ENCODE measurements at regions not wholly inside any gene's neighbourhood (a gene's known extent, or its start where the extent isn't known, plus 50 kb on each side); places are given as distances from the start of the nearest gene placed in this dataset.
A peak's percentile ranks its signal among the peaks of the same experiment; 100 is the strongest.

DNA sequence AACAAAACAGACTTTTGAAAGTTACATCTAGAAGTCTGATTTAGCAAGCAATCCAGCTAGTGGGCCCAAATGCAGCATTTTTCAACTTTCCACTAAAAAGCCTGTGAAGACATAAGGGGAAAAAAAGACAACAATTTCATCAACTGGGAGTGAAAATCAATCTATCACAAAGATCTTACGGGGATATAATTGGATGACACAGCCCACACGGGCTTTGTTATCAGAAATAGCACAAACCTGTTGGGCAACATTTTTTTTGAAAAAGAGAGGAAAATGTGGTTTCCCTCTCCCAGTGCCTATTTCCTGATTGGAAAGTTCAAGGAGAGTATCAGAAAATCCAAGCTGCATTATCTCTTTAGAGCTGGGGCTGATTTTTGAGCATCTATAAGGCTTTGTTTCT, 132.7 kb downstream of the EVA1A start:
- Histone ChIP-seq H3K4me3 (no peak overlapping the region), H3K36me3 (no peaks in the 10 kb centered on the region), H3K27ac (no peak overlapping the region), H3K27me3 (no peaks in the 10 kb centered on the region), H3K9me3 (no peaks in the 10 kb centered on the region), H3K4me1 (peaks cover 0 to 6% (median 0%) of the 10 kb centered on the region in 4 donors)
- no peak for DNase-seq
- ATAC-seq (ENCODE audit: low FRiP score in 2 of 2) = no peak
- 12 to 55% methylated on average over 2 of the region's 2 CpGs for WGBS, 2 donors
- TF ChIP-seq, protein P1, sequence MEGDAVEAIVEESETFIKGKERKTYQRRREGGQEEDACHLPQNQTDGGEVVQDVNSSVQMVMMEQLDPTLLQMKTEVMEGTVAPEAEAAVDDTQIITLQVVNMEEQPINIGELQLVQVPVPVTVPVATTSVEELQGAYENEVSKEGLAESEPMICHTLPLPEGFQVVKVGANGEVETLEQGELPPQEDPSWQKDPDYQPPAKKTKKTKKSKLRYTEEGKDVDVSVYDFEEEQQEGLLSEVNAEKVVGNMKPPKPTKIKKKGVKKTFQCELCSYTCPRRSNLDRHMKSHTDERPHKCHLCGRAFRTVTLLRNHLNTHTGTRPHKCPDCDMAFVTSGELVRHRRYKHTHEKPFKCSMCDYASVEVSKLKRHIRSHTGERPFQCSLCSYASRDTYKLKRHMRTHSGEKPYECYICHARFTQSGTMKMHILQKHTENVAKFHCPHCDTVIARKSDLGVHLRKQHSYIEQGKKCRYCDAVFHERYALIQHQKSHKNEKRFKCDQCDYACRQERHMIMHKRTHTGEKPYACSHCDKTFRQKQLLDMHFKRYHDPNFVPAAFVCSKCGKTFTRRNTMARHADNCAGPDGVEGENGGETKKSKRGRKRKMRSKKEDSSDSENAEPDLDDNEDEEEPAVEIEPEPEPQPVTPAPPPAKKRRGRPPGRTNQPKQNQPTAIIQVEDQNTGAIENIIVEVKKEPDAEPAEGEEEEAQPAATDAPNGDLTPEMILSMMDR (IDR thresholded peaks at IDR 0.05) = no peak
- no peak for TF ChIP-seq POLR2A (IDR thresholded peaks at IDR 0.05)
- no peak for TF ChIP-seq EP300 (IDR thresholded peaks at IDR 0.05)
- no peak for TF ChIP-seq POLR2AphosphoS5 (IDR thresholded peaks at IDR 0.05)

DNA sequence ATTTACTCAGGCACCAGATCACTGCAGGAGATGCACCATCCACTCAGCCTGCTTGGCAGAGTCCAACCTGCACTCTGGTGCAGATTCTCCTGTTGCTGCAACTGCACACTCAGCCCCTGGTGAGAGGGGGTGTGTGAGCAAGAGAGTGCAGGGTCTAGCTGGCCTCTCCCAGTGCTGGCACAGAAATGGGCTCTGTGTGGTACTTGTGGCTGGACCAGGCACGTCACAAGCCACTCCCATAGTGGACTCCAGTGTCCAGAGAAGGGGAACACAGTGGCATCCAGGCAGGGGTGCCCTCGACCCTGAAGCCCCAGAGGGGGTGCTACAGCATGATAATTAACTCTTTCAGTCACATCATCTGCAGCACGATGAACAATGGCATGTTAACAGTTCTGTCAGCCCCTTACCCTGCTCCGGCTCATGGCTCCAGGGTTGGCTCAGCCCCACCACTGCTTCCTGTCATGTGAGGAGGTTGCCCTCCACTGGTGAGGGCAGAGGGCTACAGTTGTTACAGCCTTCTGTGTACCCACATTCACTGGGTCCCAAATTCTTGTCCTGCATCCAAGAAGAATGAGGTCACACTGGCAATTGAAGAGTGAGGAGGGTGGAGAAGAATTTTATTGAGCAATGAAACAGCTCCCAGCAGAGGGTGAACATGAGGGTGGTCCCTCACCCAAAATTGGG, 135.7 kb downstream of the EVA1A start:
- TF ChIP-seq EP300 (IDR thresholded peaks at IDR 0.05) (no peak), POLR2A (IDR thresholded peaks at IDR 0.05) (no peak), POLR2AphosphoS5 (IDR thresholded peaks at IDR 0.05) (no peak)
- TF ChIP-seq, protein P1 (IDR thresholded peaks at IDR 0.05) = peak in 2 of 6 experiments; percentile 16 to 29
- no peaks in the 10 kb centered on the region for H3K4me1 ChIP-seq
- no peaks in the 10 kb centered on the region for H3K36me3 ChIP-seq
- ATAC-seq (ENCODE audit: low FRiP score in 2 of 2) (no peak), DNase-seq (peak; percentile 3 to 52)
- no peak overlapping the region for H3K4me3 ChIP-seq
- 63 to 75% methylated on average over 2 to 4 of the region's 4 CpGs for whole genome bisulfite sequencing, 2 donors
- H3K27me3 ChIP-seq = no peaks in the 10 kb centered on the region
- H3K9me3 ChIP-seq = no peaks in the 10 kb centered on the region
- H3K27ac ChIP-seq = no peak overlapping the region

DNA sequence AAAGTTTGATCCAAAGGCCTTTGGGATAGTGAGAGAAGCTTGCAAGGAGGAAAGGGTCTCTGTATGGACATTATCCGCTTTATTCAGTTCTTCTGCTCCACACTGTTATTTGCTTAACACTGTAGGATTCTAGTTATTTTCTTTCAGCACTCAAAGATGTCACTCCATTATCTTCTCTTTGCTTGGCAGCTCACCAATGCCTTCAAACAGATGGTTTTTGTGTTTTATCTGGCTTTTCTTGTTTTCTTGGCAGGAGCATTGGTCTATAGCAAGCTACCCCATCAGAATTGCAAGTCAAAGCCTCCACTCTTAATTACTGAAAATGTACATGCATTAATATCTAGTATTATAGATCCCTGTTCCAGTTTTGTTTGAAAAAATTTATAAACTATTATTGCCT, 138.8 kb downstream of the EVA1A start:
- Histone ChIP-seq H3K36me3 (no peaks in the 10 kb centered on the region), H3K4me3 (no peak overlapping the region), H3K4me1 (no peaks in the 10 kb centered on the region), H3K9me3 (no peaks in the 10 kb centered on the region), H3K27ac (no peak overlapping the region), H3K27me3 (no peaks in the 10 kb centered on the region)
- 82 to 94% methylated on average over 1 of the region's 1 CpG for WGBS, 2 donors
- ATAC-seq (ENCODE audit: low FRiP score in 2 of 2) = no peak
- TF ChIP-seq POLR2A (IDR thresholded peaks at IDR 0.05) (no peak), POLR2AphosphoS5 (IDR thresholded peaks at IDR 0.05) (no peak), EP300 (IDR thresholded peaks at IDR 0.05) (no peak)
- TF ChIP-seq, protein P1 (IDR thresholded peaks at IDR 0.05) = no peak
- no peak for DNase-seq

DNA sequence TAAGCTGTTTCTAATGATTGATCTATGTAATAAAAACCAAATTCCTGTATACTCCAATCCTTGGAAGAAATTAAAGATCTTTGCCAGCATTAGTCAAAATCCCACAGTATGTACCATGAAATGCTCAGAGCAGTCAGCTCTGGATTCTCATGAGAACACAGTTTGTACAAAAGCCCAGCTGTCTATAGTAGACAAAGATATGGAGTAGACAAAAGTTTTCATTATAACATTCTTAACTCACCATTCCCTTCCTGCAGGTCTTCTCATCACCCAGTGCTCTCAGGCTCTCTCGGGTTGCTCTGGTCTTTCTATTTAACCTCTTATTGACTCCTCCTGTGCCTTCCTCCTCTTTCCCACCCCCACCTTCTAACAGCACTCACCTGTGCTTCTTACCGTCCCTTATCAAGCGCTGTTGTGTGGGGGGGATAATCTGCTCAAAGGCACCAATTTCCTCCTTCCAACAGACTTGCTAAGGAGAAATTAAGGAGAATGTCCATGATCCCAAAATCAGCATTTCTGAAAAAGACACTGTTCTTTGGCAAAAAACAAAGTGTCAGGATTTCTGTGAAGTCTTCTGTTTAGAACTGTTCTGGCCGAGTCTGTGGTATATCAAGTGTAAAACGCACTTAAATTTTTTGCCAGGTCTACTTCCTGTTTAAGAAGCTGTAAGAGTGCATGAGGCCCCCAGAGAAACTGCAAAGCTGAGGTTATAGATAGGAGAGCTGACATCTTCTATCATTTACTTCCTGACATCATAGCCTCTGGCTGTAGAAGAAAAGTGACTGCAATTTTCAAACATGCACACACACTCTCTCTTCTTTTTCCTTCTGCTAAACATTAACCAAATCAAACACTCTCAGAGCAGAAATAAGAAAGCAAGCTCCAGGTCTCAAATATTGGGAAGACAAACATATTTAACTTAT, 144.1 kb downstream of the EVA1A start:
- TF ChIP-seq POLR2A (IDR thresholded peaks at IDR 0.05) = no peak
- Histone ChIP-seq H3K27ac (no peak overlapping the region), H3K9me3 (no peaks in the 10 kb centered on the region), H3K4me3 (peak overlapping the region in 3 of 4 donors; percentile 9 to 31 (median 16)), H3K27me3 (no peaks in the 10 kb centered on the region), H3K36me3 (no peaks in the 10 kb centered on the region), H3K4me1 (no peaks in the 10 kb centered on the region)
- DNase-seq (no peak), ATAC-seq (ENCODE audit: low FRiP score in 2 of 2) (no peak)
- 26 to 29% methylated on average over 5 of the region's 5 CpGs for WGBS, 2 donors

DNA sequence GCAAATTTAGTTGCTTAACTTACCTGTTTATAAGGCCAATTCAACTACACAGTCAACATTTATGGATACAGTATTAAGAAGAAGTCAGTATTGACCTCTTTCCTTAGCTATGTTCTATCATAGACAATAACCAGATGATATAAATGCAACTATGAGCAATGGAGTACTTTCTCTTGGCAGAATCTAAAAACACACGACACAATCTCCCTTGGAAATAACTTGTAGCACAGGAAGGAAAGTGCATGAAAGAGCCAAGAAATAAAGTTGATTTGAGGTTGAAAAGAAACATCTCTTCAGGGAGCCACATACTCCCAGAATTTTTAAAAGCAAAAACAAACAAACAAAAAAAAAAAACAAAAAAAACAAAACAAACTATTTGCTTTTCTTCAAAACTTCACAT, 145.0 kb downstream of the EVA1A start:
- peak overlapping the region in 2 of 4 donors; percentile 16 to 31 for H3K4me3 ChIP-seq

More for the DNA sequence above, 145.0 kb downstream of the EVA1A start:
- DNase-seq = no peak
- Histone ChIP-seq H3K27me3 (no peaks in the 10 kb centered on the region), H3K27ac (no peak overlapping the region), H3K9me3 (no peaks in the 10 kb centered on the region), H3K36me3 (no peaks in the 10 kb centered on the region), H3K4me1 (no peaks in the 10 kb centered on the region)
- no peak for ATAC-seq (ENCODE audit: low FRiP score in 2 of 2)
- no peak for TF ChIP-seq EP300 (IDR thresholded peaks at IDR 0.05)
- TF ChIP-seq, protein P1 (IDR thresholded peaks at IDR 0.05) = no peak
- no peak for TF ChIP-seq POLR2A (IDR thresholded peaks at IDR 0.05)
- TF ChIP-seq POLR2AphosphoS5 (IDR thresholded peaks at IDR 0.05) = no peak
- 44 to 45% methylated on average over 1 of the region's 1 CpG for WGBS, 2 donors

Data from upper lobe of left lung (tissue), 6 donors.